ENCODE measurements at regions not wholly inside any gene's neighbourhood (a gene's known extent, or its start where the extent isn't known, plus 50 kb on each side); places are given as distances from the start of the nearest gene placed in this dataset.
A peak's percentile ranks its signal among the peaks of the same experiment; 100 is the strongest.
"Not testable (repeated sequence)": the region's sequence is repeated elsewhere in the genome, so short reads cannot be mapped to it uniquely, and the experiment has no call there.

- no peak for DNase-seq
Measured at GRCh38 chr2:17255071-17255470, 263.2 kb downstream of the RAD51AP2 start.

DNA sequence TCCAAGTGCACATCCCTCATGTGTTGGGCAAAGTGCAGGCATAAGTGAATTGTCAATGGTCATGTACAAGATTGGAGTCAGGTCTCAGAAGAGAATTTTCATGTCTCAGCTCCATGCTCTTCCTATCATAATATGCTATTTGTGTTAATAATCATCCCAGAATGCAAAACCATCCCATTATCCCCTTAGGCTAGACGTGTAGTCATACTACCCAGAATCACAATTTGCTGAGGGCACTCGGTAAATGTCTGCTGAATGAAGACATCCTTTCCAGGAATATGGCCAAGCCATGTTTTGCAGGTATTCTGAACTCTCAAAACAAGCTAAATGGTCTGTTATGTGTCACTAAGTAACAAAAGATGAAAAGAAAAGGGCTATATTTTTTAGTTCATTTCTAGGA lies 263.8 kb downstream of the RAD51AP2 start:
- DNase-seq = no peak

GRCh38 chr2:17252258-17252657 lies 266.0 kb downstream of the RAD51AP2 start:
- DNase-seq = no peak

DNA sequence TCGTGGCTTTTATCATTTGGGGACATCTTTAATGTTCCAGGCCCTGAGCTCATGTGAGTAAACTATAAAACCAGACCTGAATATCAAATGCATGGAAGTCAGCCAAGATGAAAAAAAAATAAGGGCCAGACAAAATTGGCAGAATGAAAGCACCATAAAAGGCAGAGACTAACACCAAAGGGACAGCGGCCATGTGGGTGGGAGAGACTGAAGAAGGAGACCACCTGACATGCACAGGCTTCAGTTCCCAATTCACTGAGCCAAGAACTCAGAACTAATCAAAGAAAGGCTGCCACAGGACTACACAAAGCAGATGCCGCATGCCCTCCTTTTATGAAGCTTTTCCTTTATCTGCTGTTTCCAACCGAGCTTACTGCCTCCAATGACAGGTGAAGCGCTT lies 267.1 kb downstream of the RAD51AP2 start:
- DNase-seq = no peak

GRCh38 chr2:17249249-17249648 lies 269.0 kb downstream of the RAD51AP2 start:
- DNase-seq = no peak

- peak; percentile 45 to 79 (median 64) for DNase-seq
Measured at GRCh38 chr2:17245906-17246305, 272.3 kb downstream of the RAD51AP2 start.

- no peak for DNase-seq
Measured at GRCh38 chr2:17242813-17243485, 275.3 kb downstream of the RAD51AP2 start.

- DNase-seq = no peak
Measured at GRCh38 chr2:17239550-17239949, 278.7 kb downstream of the RAD51AP2 start.

- DNase-seq = no peak
Measured at GRCh38 chr2:17235167-17235566, 283.1 kb downstream of the RAD51AP2 start.

- DNase-seq = no peak
Measured at GRCh38 chr2:17232776-17233556, 285.3 kb downstream of the RAD51AP2 start.

- no peak for DNase-seq
Measured at GRCh38 chr2:17231394-17231965, 286.8 kb downstream of the RAD51AP2 start.

GRCh38 chr2:17229414-17229813 lies 288.8 kb downstream of the RAD51AP2 start:
- DNase-seq = no peak

- DNase-seq = no peak
Measured at GRCh38 chr2:17228461-17228860, 289.8 kb downstream of the RAD51AP2 start.

GRCh38 chr2:17227856-17228255 lies 290.4 kb downstream of the RAD51AP2 start:
- no peak for DNase-seq

DNA sequence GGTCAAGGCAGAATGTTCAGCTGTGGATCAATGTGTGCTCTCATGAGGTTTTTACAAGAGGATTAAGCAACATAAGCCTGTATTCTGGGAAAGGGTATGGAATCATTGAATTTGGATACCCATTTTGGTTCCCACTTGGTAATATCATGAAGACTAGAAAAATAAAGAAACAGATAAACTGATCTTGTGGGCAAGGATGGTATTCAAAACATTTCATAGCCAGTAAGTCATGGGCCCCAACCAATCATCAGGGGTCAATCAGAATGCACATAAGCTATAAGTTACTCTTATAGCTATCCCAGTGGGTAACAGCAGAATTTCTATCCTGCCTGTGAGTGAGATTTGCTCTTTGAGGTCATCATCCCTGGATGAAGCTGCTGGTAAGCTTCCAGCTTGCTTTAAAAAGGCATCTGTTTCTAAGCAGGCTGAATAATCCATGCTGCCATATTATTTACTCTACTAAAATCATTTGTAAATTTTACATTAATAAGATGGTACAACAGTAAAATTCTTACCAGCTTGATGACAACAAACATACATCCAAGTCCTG lies 291.2 kb downstream of the RAD51AP2 start:
- DNase-seq = peak in 1 of 3 donors; percentile 23

DNA sequence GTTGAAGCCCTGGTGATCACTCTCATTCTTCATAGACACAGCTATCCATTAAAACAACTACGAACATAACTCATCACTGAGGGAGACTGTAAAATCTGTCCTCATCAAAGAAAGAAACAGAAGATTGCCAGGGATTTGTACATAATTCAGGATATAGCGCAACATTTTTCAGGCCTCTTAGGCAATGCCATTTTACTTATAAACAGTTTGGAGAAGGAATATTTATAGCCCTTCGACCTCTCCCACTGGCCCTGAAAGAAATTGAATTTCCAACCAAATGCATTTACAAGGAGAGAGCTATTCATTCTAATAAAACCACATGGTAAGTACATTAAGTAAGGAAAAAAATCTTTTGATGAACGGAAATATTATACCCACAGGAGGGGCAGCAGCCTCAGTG lies 295.0 kb downstream of the RAD51AP2 start:
- peak in 2 of 3 donors; percentile 21 to 59 for DNase-seq

- DNase-seq = peak in 1 of 3 donors; percentile 31
Measured at GRCh38 chr2:17208511-17208910, 309.7 kb downstream of the RAD51AP2 start.

- peak; percentile 2 to 46 (median 30) for DNase-seq
Measured at GRCh38 chr2:17206771-17207170, 311.5 kb downstream of the RAD51AP2 start.

DNA sequence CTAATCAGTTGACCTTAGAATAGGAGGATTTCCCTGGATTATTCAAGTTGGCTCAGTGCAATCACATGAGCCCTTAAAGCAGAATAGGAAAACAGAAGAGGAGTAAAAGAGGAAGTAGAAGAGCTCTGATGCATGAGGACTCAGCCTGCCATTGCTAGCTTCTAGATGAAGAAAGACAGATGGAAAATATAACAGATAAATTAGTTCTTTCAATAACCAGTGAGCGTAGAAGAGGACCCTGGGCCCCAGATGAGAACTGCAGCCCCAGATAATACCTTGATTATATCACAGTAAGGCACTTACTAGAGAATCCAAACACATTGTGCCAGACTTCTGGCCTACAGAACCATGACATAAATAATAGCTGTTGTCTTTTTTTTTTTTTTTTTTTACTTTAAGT lies 314.0 kb downstream of the RAD51AP2 start:
- DNase-seq = not testable (repeated sequence)

DNA sequence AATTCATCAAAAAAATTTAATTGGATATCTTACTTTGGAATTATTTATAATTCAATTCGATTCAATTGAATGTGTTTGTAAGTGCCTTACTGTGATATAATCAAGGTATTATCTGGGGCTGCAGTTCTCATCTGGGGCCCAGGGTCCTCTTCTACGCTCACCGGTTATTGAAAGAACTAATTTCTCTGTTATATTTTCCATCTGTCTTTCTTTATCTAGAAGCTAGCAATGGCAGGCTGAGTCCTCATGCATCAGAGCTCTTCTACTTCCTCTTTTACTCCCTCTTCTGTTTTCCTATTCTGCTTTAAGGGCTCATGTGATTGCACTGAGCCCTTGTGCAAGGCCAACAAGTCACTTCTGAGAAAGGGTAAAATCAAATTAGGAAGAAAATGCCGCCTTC lies 315.6 kb downstream of the RAD51AP2 start:
- not testable (repeated sequence) for DNase-seq

DNA sequence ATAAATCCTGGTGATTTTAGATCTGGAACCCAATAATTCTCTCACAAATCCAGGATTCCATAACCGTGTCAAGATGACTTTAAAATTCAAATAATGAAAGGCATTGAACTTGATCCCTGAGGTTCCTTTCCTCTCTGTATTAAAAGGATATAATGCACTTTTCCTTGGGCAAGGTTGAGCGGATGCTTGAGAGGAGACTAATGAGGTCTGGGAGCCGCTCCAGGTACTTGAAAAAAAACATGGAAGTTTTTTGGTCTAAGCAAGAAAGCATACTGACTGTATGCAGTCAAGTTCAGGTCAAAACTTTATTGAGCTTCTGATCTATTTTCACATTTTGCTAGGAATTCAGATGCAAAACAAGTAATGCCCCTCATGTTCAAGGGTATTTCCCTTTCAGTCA lies 318.5 kb downstream of the RAD51AP2 start:
- DNase-seq = peak in 2 of 3 donors; percentile 22 to 43

DNA sequence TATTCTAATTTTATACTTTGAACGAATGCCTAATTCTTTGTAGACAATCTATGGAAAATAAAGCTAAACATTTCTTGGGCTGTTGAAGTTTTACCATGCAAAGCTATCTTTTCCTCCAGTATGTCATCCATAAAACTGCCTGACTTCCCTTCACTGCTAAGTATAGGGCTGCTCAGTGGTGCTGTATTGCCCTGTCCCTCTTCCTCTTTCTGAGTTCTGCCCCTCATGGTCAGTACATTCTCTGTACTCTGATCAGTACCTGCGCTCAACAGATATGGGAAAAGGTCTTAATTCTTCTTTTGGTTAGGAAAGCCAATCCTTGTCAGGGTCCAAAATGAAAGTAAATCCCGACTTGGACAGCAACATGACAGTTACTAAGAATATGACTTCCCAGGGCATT lies 321.9 kb downstream of the RAD51AP2 start:
- no peak for DNase-seq

DNA sequence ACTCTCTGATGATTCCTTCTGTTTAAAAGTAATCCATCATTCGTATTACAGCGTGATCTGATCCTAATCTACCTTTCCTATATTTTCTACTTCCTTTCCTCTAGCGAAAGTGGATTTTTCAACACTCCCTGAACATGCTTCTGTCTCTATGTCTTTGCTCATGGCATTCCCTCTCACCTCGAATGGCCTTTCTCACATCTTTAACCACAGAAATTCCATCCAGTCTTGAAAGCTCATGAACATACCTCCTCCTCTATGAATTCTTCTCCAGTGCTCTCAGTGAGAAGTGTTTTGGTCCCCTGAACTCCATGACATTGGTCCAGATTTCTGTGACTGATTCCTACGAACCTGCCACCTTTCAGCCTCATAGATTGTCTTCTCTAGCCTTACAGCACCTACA lies 323.2 kb downstream of the RAD51AP2 start:
- DNase-seq = no peak

Data from muscle of back (tissue), 3 donors.